Breast epithelium (tissue), 3 donors: ENCODE measurements at regions not wholly inside any gene's neighbourhood (a gene's known extent, or its start where the extent isn't known, plus 50 kb on each side); places are given as distances from the start of the nearest gene placed in this dataset.

Experiments
- POLR2A ChIP-seq: fragments of 450-650 bp; IDR thresholded peaks from one replicate; pipeline ENCODE4 v1.6.1; 2016; ENCODE audit warnings: antibody characterized with exemption, mild to moderate bottlenecking, moderate library complexity
- POLR2AphosphoS5 ChIP-seq, 3 donors: sonication (generic); formaldehyde crosslinking; IDR thresholded peaks; one replicate each; pipeline ENCODE4 v1.6.1; 2017; ENCODE audit warnings: antibody characterized with exemption in 3 of 3
- TF ChIP-seq, protein P1 (sequence below), 3 donors: fragments of 450-650 bp; IDR thresholded peaks; one replicate each; pipeline ENCODE4 v1.5.1; 2016 to 2017; ENCODE audit warnings: antibody characterized with exemption in 3 of 3, mild to moderate bottlenecking in 3 of 3, moderate library complexity in 3 of 3

DNA sequence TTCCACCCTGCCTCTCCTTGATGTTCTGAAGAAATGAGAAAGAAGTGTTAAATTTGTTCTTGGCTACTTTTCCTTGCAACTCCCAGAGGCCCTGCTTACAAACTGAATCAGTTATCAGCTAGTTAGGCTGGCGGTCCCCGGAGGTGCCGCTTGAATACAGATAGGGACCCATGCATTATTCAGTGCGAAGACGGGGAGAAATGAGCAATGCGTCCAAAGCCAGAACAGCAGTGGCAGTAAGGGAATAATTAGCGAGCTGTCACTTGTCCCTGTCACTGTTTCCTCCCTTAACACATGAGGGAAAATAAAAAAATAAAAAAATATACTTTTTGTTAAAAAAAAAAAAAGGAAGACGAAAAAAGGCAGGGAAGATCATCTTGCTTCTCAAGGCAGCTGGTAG is 528.1 kb downstream of the MN1 start:
- TF ChIP-seq, protein P1, sequence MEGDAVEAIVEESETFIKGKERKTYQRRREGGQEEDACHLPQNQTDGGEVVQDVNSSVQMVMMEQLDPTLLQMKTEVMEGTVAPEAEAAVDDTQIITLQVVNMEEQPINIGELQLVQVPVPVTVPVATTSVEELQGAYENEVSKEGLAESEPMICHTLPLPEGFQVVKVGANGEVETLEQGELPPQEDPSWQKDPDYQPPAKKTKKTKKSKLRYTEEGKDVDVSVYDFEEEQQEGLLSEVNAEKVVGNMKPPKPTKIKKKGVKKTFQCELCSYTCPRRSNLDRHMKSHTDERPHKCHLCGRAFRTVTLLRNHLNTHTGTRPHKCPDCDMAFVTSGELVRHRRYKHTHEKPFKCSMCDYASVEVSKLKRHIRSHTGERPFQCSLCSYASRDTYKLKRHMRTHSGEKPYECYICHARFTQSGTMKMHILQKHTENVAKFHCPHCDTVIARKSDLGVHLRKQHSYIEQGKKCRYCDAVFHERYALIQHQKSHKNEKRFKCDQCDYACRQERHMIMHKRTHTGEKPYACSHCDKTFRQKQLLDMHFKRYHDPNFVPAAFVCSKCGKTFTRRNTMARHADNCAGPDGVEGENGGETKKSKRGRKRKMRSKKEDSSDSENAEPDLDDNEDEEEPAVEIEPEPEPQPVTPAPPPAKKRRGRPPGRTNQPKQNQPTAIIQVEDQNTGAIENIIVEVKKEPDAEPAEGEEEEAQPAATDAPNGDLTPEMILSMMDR (IDR thresholded peaks at IDR 0.05): no peak
- TF ChIP-seq POLR2AphosphoS5 (IDR thresholded peaks at IDR 0.05) (no peak), POLR2A (no peak)
